Endodermal cell (in vitro differentiated cells): ENCODE measurements at regions not wholly inside any gene's neighbourhood (a gene's known extent, or its start where the extent isn't known, plus 50 kb on each side); places are given as distances from the start of the nearest gene placed in this dataset.
"Not testable (repeated sequence)": the region's sequence is repeated elsewhere in the genome, so short reads cannot be mapped to it uniquely, and the experiment has no call there.

Experiments used
- DNase-seq: peaks from one replicate; pipeline ENCODE4 v3.0.0-alpha.2; 2017
- H3K27ac ChIP-seq: 2 replicates; pipeline ENCODE4 v1.5.1; 2013; ENCODE audit warnings: mild to moderate bottlenecking, low read depth, low read length, moderate library complexity
- H3K27me3 ChIP-seq: 2 replicates; pipeline ENCODE4 v1.6.1; 2013; ENCODE audit warnings: mild to moderate bottlenecking, low read length, moderate library complexity; ENCODE audit not compliant: insufficient read depth, control insufficient read depth, poor library complexity, severe bottlenecking
- H3K36me3 ChIP-seq: 2 replicates; pipeline ENCODE4 v1.7.0; 2013; ENCODE audit warnings: mild to moderate bottlenecking, low read length, moderate library complexity; ENCODE audit not compliant: control insufficient read depth, insufficient read depth
- H3K4me1 ChIP-seq: one replicate; pipeline ENCODE4 v1.7.0; 2013; ENCODE audit warnings: low read length; ENCODE audit not compliant: control insufficient read depth, insufficient read depth
- H3K4me3 ChIP-seq: 2 replicates; pipeline ENCODE4 v1.5.1; 2013; ENCODE audit warnings: mild to moderate bottlenecking, low read length, moderate library complexity
- H3K9ac ChIP-seq: 2 replicates; pipeline ENCODE4 v1.6.1; 2013; ENCODE audit warnings: mild to moderate bottlenecking, low read length, moderate library complexity; ENCODE audit not compliant: poor library complexity, severe bottlenecking; ENCODE audit errors: extremely low read depth
- H3K9me3 ChIP-seq: 2 replicates; pipeline ENCODE4 v1.6.1; 2013; ENCODE audit warnings: mild to moderate bottlenecking, low read length, moderate library complexity; ENCODE audit not compliant: control insufficient read depth
- H3K27ac Mint-ChIP-seq: 2 replicates; pipeline ENCODE4 v1.8.0; 2020; ENCODE audit warnings: mixed read lengths
- H3K27me3 Mint-ChIP-seq: 2 replicates; pipeline ENCODE4 v1.8.0; 2021; ENCODE audit warnings: mild to moderate bottlenecking, mixed read lengths; ENCODE audit not compliant: insufficient read depth
- H3K36me3 Mint-ChIP-seq: 2 replicates; pipeline ENCODE4 v1.8.0; 2020; ENCODE audit warnings: low read depth, mixed read lengths
- H3K4me1 Mint-ChIP-seq: 2 replicates; pipeline ENCODE4 v1.8.0; 2020; ENCODE audit warnings: mixed read lengths
- H3K4me3 Mint-ChIP-seq: 2 replicates; pipeline ENCODE4 v1.8.0; 2020; ENCODE audit warnings: mild to moderate bottlenecking, moderate library complexity, mixed read lengths
- H3K9me3 Mint-ChIP-seq: 2 replicates; pipeline ENCODE4 v1.8.0; 2020; ENCODE audit warnings: mild to moderate bottlenecking, mixed read lengths
- WGBS, 2 experiments: methylation state at CpG; one replicate each; pipeline versions ENCODE4 v1.1.5 to v1.1.7; 2013; ENCODE audit warnings: missing lambda C conversion rate in 2 of 2, mixed read lengths in 1 of 2; ENCODE audit not compliant: insufficient coverage in 1 of 2, insufficient read length in 1 of 2; 5-methylcytosine and 5-hydroxymethylcytosine counted together
- TF ChIP-seq, protein P1 (sequence below): fragments of 200-600 bp; sonication (generic); conservative IDR thresholded peaks from 2 replicates; pipeline ENCODE4 v1.5.0; 2021; ENCODE audit warnings: antibody characterized with exemption, mild to moderate bottlenecking

DNA sequence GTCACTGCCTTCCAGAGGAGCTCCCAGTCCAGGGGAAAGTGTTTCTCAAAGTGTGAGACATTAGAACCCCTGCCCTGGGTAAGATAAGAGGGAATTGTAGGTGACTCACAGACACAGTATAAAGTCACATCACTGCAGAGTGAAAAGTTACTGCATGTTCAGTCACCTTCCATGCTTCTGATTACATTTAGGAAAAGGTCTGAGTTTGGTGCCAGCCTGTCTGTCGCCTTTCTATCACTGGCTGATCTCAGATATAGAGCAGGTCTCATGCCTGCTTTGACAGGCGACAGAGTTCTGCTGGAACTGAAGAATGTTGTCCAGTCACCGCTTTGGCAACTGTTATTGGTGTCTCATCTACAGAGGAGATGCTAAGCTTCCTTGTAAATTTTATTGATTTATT lies 1078.6 kb downstream of the UQCRFS1 start:
- peaks cover 17% of the 10 kb centered on the region for H3K4me1 ChIP-seq
- H3K9me3 ChIP-seq: no peaks in the 10 kb centered on the region
- Mint-ChIP-seq H3K9me3 (no peaks in the 10 kb centered on the region), H3K36me3 (no peaks in the 10 kb centered on the region), H3K27ac (no peak overlapping the region), H3K27me3 (no peaks in the 10 kb centered on the region), H3K4me1 (peaks cover 41% of the 10 kb centered on the region), H3K4me3 (no peak overlapping the region)
- H3K27ac ChIP-seq: no peak overlapping the region
- 92 to 100% methylated on average over 2 to 3 of the region's 3 CpGs for WGBS, 2 experiments
- no peaks in the 10 kb centered on the region for H3K27me3 ChIP-seq
- DNase-seq: no peak
- no peaks in the 10 kb centered on the region for H3K36me3 ChIP-seq
- no peak overlapping the region for H3K9ac ChIP-seq
- TF ChIP-seq, protein P1, sequence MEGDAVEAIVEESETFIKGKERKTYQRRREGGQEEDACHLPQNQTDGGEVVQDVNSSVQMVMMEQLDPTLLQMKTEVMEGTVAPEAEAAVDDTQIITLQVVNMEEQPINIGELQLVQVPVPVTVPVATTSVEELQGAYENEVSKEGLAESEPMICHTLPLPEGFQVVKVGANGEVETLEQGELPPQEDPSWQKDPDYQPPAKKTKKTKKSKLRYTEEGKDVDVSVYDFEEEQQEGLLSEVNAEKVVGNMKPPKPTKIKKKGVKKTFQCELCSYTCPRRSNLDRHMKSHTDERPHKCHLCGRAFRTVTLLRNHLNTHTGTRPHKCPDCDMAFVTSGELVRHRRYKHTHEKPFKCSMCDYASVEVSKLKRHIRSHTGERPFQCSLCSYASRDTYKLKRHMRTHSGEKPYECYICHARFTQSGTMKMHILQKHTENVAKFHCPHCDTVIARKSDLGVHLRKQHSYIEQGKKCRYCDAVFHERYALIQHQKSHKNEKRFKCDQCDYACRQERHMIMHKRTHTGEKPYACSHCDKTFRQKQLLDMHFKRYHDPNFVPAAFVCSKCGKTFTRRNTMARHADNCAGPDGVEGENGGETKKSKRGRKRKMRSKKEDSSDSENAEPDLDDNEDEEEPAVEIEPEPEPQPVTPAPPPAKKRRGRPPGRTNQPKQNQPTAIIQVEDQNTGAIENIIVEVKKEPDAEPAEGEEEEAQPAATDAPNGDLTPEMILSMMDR: no peak
- no peak overlapping the region for H3K4me3 ChIP-seq

DNA sequence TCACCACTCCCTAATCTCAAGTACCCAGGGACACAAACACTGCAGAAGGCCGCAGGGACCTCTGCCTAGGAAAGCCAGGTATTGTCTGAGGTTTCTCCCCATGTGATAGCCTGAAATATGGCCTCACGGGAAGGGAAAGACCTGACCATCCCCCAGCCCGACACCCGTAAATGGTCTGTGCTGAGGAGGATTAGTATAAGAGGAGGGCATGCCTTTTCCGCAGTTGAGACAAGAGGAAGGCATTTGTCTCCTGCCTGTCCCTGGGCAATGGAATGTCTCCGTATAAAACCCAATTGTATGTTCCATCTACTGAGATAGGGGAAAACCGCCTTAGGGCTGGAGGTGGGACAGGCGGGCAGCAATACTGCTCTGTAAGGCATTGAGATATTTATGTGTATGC lies 1082.1 kb downstream of the UQCRFS1 start:
- not testable (repeated sequence) for H3K27me3 Mint-ChIP-seq, H3K36me3 ChIP-seq, H3K4me3 ChIP-seq, H3K4me3 Mint-ChIP-seq, H3K27me3 ChIP-seq, H3K9me3 ChIP-seq, H3K27ac ChIP-seq, H3K9me3 Mint-ChIP-seq, H3K36me3 Mint-ChIP-seq
- H3K27ac Mint-ChIP-seq: peak overlapping the region; percentile 92
- Histone ChIP-seq H3K4me1 (peaks cover 20% of the 10 kb centered on the region), H3K9ac (peak overlapping the region; percentile 13)
- H3K4me1 Mint-ChIP-seq: peaks cover 48% of the 10 kb centered on the region
- 20 to 57% methylated on average over 1 to 8 of the region's 8 CpGs for WGBS, 2 experiments
- DNase-seq: peak; percentile 67

DNA sequence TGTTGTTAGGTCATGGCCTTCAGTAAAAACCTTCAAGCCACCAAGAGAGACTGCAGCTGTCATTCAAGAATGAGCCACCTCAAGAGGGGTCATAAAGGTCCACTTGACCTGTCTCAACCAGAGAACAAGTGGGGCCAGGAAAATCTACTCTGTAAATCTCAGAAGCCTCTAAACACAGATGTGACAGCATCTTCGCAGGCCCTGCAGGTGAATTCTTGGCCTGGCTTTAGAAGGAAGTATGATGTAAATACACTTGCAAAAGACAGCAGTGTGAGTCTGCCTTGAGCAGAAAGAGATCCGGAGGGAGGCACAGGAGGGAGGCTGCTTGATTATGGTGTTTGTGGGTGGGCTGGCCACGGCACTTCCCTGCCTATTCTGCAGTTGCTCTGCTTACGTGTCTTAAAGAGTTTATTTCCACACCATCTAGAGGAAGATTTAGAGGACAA lies 1082.9 kb downstream of the UQCRFS1 start:
- H3K4me1 Mint-ChIP-seq: peaks cover 48% of the 10 kb centered on the region
- WGBS, 2 experiments: 63 to 83% methylated on average over 1 to 3 of the region's 4 CpGs
- Histone ChIP-seq H3K27me3 (no peaks in the 10 kb centered on the region), H3K4me1 (peaks cover 20% of the 10 kb centered on the region), H3K4me3 (no peak overlapping the region), H3K27ac (no peak overlapping the region), H3K9me3 (peaks cover 7% of the 10 kb centered on the region), H3K36me3 (no peaks in the 10 kb centered on the region), H3K9ac (no peak overlapping the region)
- H3K27me3 Mint-ChIP-seq: no peaks in the 10 kb centered on the region
- TF ChIP-seq, protein P1: no peak
- H3K4me3 Mint-ChIP-seq: no peak overlapping the region
- peak overlapping the region; percentile 23 for H3K27ac Mint-ChIP-seq
- DNase-seq: no peak
- no peaks in the 10 kb centered on the region for H3K36me3 Mint-ChIP-seq
- no peaks in the 10 kb centered on the region for H3K9me3 Mint-ChIP-seq

- no peaks in the 10 kb centered on the region for H3K36me3 ChIP-seq
- no peaks in the 10 kb centered on the region for H3K27me3 Mint-ChIP-seq
- H3K27ac ChIP-seq: no peak overlapping the region
- H3K4me3 Mint-ChIP-seq: no peak overlapping the region
- peaks cover 10% of the 10 kb centered on the region for H3K9me3 ChIP-seq
- no peak for DNase-seq
- H3K4me3 ChIP-seq: no peak overlapping the region
- H3K27me3 ChIP-seq: no peaks in the 10 kb centered on the region
- H3K9ac ChIP-seq: no peak overlapping the region
- H3K4me1 Mint-ChIP-seq: peaks cover 44% of the 10 kb centered on the region
- 89% methylated on average over 3 of the region's 4 CpGs; no CpG with 5 or more reads in 1 of the 2 experiments for WGBS, 2 experiments
- peaks cover 16% of the 10 kb centered on the region for H3K4me1 ChIP-seq
- TF ChIP-seq, protein P1: no peak
- no peaks in the 10 kb centered on the region for H3K36me3 Mint-ChIP-seq
- no peak overlapping the region for H3K27ac Mint-ChIP-seq
- H3K9me3 Mint-ChIP-seq: no peaks in the 10 kb centered on the region
These were observed 1084.6 kb downstream of the UQCRFS1 start for GRCh38 chr19:28128341-28128740.
